ENCODE measurements at regions not wholly inside any gene's neighbourhood (a gene's known extent, or its start where the extent isn't known, plus 50 kb on each side); places are given as distances from the start of the nearest gene placed in this dataset.

GRCh38 chr3:88209356-88209755 is 59.6 kb downstream of the C3orf38 start:
- Histone ChIP-seq H3K4me3 (no peak overlapping the region), H3K27me3 (no peaks in the 10 kb centered on the region), H3K36me3 (no peaks in the 10 kb centered on the region), H3K9me3 (no peaks in the 10 kb centered on the region), H3K27ac (no peak overlapping the region), H3K4me1 (no peaks in the 10 kb centered on the region)
- in situ Hi-C loops (cut with MboI; ENCODE audit: low pct_ligation_motif_present in 1 of 4, low pct_unique_long_range_greater_than_20kb in 1 of 4, low sequenced_read_pairs in 3 of 4) (loop anchor here (10.0 to 25.0 kb wide), 3 partner anchors 878 to 1978 kb away; partner anchors contain the start of gene EPHA3 (in 2 of the 4)), intact Hi-C loops (cut with DNase I; ENCODE audit: low total_unique reads) (loop anchor here (5.0 kb wide), 1 partner anchor 1973 kb away; no protein-coding TSS in a partner anchor)
- TF ChIP-seq EP300 (IDR thresholded peaks at IDR 0.05; ENCODE audit: low read depth) (no peak), POLR2A (IDR thresholded peaks at IDR 0.05) (no peak), POLR2AphosphoS5 (IDR thresholded peaks at IDR 0.05) (no peak), CTCF (IDR thresholded peaks at IDR 0.05) (no peak)
- DNase-seq = no peak

GRCh38 chr3:88211096-88211890 is 61.5 kb downstream of the C3orf38 start:
- Histone ChIP-seq H3K36me3 (no peaks in the 10 kb centered on the region), H3K27ac (no peak overlapping the region), H3K4me1 (no peaks in the 10 kb centered on the region), H3K9me3 (no peaks in the 10 kb centered on the region), H3K27me3 (no peaks in the 10 kb centered on the region), H3K4me3 (no peak overlapping the region)
- in situ Hi-C loops (cut with MboI; ENCODE audit: low pct_ligation_motif_present in 1 of 4, low pct_unique_long_range_greater_than_20kb in 1 of 4, low sequenced_read_pairs in 3 of 4) (loop anchor here (10.0 to 25.0 kb wide), 3 partner anchors 876 to 1976 kb away; partner anchors contain the start of gene EPHA3 (in 1 of the 4)), intact Hi-C loops (cut with DNase I; ENCODE audit: low total_unique reads) (no loop called here)
- TF ChIP-seq CTCF (IDR thresholded peaks at IDR 0.05) = no peak
- no peak for TF ChIP-seq POLR2A (IDR thresholded peaks at IDR 0.05)
- TF ChIP-seq EP300 (IDR thresholded peaks at IDR 0.05; ENCODE audit: low read depth) = no peak
- TF ChIP-seq POLR2AphosphoS5 (IDR thresholded peaks at IDR 0.05) = no peak
- 63 to 72% methylated on average over 2 of the region's 2 CpGs for WGBS, 2 donors (ENCODE audit: low coverage in 1 of 2)
- DNase-seq = no peak

GRCh38 chr3:88219138-88219792 is 69.5 kb downstream of the C3orf38 start:
- H3K9me3 ChIP-seq = no peaks in the 10 kb centered on the region
- no peaks in the 10 kb centered on the region for H3K27me3 ChIP-seq
- no peaks in the 10 kb centered on the region for H3K4me1 ChIP-seq
- H3K36me3 ChIP-seq = no peaks in the 10 kb centered on the region
- intact Hi-C loops (cut with DNase I; ENCODE audit: low total_unique reads) (no loop called here), in situ Hi-C loops (cut with MboI; ENCODE audit: low pct_ligation_motif_present in 1 of 4, low pct_unique_long_range_greater_than_20kb in 1 of 4, low sequenced_read_pairs in 3 of 4) (loop anchor here (10.0 to 25.0 kb wide), 3 partner anchors 868 to 1968 kb away; partner anchors contain the start of gene EPHA3 (in 1 of the 4))
- no peak overlapping the region for H3K27ac ChIP-seq
- peak; percentile 39 for DNase-seq
- H3K4me3 ChIP-seq = no peak overlapping the region
- TF ChIP-seq POLR2A (IDR thresholded peaks at IDR 0.05) (no peak), CTCF (IDR thresholded peaks at IDR 0.05) (peak; percentile 33 to 52 (median 49)), POLR2AphosphoS5 (IDR thresholded peaks at IDR 0.05) (no peak)
- whole genome bisulfite sequencing, 2 donors (ENCODE audit: low coverage in 1 of 2) = 15% methylated on average over 7 of the region's 7 CpGs; no CpG with 5 or more reads in 1 of the 2 donors

GRCh38 chr3:88220126-88220525 is 70.4 kb downstream of the C3orf38 start:
- 51 to 68% methylated on average over 4 of the region's 4 CpGs for WGBS, 2 donors (ENCODE audit: low coverage in 1 of 2)
- in situ Hi-C loops (cut with MboI; ENCODE audit: low pct_ligation_motif_present in 1 of 4, low pct_unique_long_range_greater_than_20kb in 1 of 4, low sequenced_read_pairs in 3 of 4) = loop anchor here (25.0 kb wide), 2 partner anchors 867 to 1967 kb away; no protein-coding TSS in a partner anchor

More at GRCh38 chr3:88220126-88220525, 70.4 kb downstream of the C3orf38 start:
- no peak overlapping the region for H3K4me3 ChIP-seq
- H3K4me1 ChIP-seq = no peaks in the 10 kb centered on the region
- no peaks in the 10 kb centered on the region for H3K27me3 ChIP-seq
- no peak for DNase-seq
- no peak for TF ChIP-seq EP300 (IDR thresholded peaks at IDR 0.05; ENCODE audit: low read depth)
- TF ChIP-seq POLR2AphosphoS5 (IDR thresholded peaks at IDR 0.05) = no peak
- no peak for TF ChIP-seq POLR2A (IDR thresholded peaks at IDR 0.05)
- no peak for TF ChIP-seq CTCF (IDR thresholded peaks at IDR 0.05)
- H3K36me3 ChIP-seq = no peaks in the 10 kb centered on the region
- H3K9me3 ChIP-seq = no peaks in the 10 kb centered on the region
- intact Hi-C loops (cut with DNase I; ENCODE audit: low total_unique reads) = no loop called here
- no peak overlapping the region for H3K27ac ChIP-seq

Data from transverse colon (tissue), 4 donors.